CD14-positive monocyte (primary cell): ENCODE measurements at regions not wholly inside any gene's neighbourhood (a gene's known extent, or its start where the extent isn't known, plus 50 kb on each side); places are given as distances from the start of the nearest gene placed in this dataset.

Experiments
- DNase-seq, 3 donors: peaks; one replicate each; pipeline ENCODE4 v3.0.0-alpha.2; 2011 to 2022
- H2AFZ ChIP-seq: 2 replicates; pipeline ENCODE4 v1.6.0; 2012; ENCODE audit warnings: mild to moderate bottlenecking, low read depth, low read length, inconsistent platforms; ENCODE audit not compliant: insufficient read depth, poor library complexity, severe bottlenecking
- H3K27ac ChIP-seq, 2 donors: 1 replicate in 1 of 2; 2 replicates in 1 of 2; pipeline ENCODE4 v1.5.1; 2012 to 2013; ENCODE audit warnings: low read length in 2 of 2, control low read depth in 1 of 2, inconsistent platforms in 1 of 2, low read depth in 1 of 2, mild to moderate bottlenecking in 1 of 2
- H3K27me3 ChIP-seq, 2 donors: one replicate each; pipeline versions ENCODE4 v1.6.0 to v1.6.1; 2011 to 2013; ENCODE audit warnings: low read length in 2 of 2; ENCODE audit not compliant: control insufficient read depth in 2 of 2, insufficient read depth in 2 of 2
- H3K36me3 ChIP-seq, 2 donors: replicated peaks in 1 of 2; 1 replicate in 1 of 2; 2 replicates in 1 of 2; pipeline versions ENCODE4 v1.5.1 to v1.6.1; 2012 to 2013; ENCODE audit warnings: low read length in 2 of 2, control low read depth in 1 of 2, inconsistent platforms in 1 of 2, mild to moderate bottlenecking in 1 of 2; ENCODE audit not compliant: insufficient read depth in 2 of 2, control insufficient read depth in 1 of 2
- H3K4me1 ChIP-seq, 2 donors: 1 replicate in 1 of 2; 2 replicates in 1 of 2; pipeline versions ENCODE4 v1.5.1 to v1.6.1; 2012 to 2013; ENCODE audit warnings: low read length in 2 of 2, control low read depth in 1 of 2, inconsistent platforms in 1 of 2, mild to moderate bottlenecking in 1 of 2, moderate library complexity in 1 of 2; ENCODE audit not compliant: insufficient read depth in 2 of 2, control insufficient read depth in 1 of 2
- H3K4me2 ChIP-seq: replicated peaks from 2 replicates; pipeline ENCODE3; 2012; ENCODE audit warnings: low read length, moderate library complexity, mild to moderate bottlenecking; ENCODE audit not compliant: poor library complexity, severe bottlenecking; ENCODE audit errors: extremely low read depth
- H3K4me3 ChIP-seq, 3 experiments: fragments of 200-600 bp in 1 of 3; sonication (generic) in 1 of 3; replicated peaks in 1 of 3; 1 replicate in 2 of 3; 2 replicates in 1 of 3; pipeline ENCODE4 v1.5.1; 2011 to 2013; ENCODE audit warnings: low read length in 3 of 3, mild to moderate bottlenecking in 3 of 3, control low read depth in 2 of 3, low read depth in 2 of 3, inconsistent platforms in 1 of 3, moderate library complexity in 1 of 3
- H3K79me2 ChIP-seq: 2 replicates; pipeline ENCODE4 v1.6.0; 2012; ENCODE audit warnings: mild to moderate bottlenecking, control low read depth, inconsistent platforms, low read length, moderate library complexity; ENCODE audit not compliant: insufficient read depth
- H3K9ac ChIP-seq: 2 replicates; pipeline ENCODE4 v1.6.0; 2017; ENCODE audit warnings: low read length, mild to moderate bottlenecking; ENCODE audit not compliant: insufficient read depth, poor library complexity, severe bottlenecking
- H3K9me3 ChIP-seq, 2 donors: replicated peaks in 1 of 2; 1 replicate in 1 of 2; 2 replicates in 1 of 2; pipeline versions ENCODE4 v1.5.1 to v1.6.1; 2012 to 2013; ENCODE audit warnings: low read length in 2 of 2, control low read depth in 1 of 2; ENCODE audit not compliant: control insufficient read depth in 1 of 2, insufficient read depth in 1 of 2
- H4K20me1 ChIP-seq: 2 replicates; pipeline ENCODE4 v1.6.0; 2012; ENCODE audit warnings: mild to moderate bottlenecking, low read length, control low read depth, moderate library complexity; ENCODE audit not compliant: insufficient read depth
- H3K27ac Mint-ChIP-seq, 7 donors: one replicate each; pipeline ENCODE4 v1.8.0; 2020; ENCODE audit warnings: mild to moderate bottlenecking in 7 of 7, mixed read lengths in 7 of 7, moderate library complexity in 6 of 7, inconsistent platforms in 2 of 7
- H3K27me3 Mint-ChIP-seq, 3 donors: one replicate each; pipeline ENCODE4 v1.8.0; 2021 to 2022; ENCODE audit warnings: low read depth in 3 of 3, mild to moderate bottlenecking in 3 of 3, mixed read lengths in 3 of 3, moderate library complexity in 3 of 3, inconsistent platforms in 1 of 3
- H3K36me3 Mint-ChIP-seq, 2 donors: one replicate each; pipeline ENCODE4 v1.8.0; 2020; ENCODE audit warnings: mixed read lengths in 2 of 2, inconsistent platforms in 1 of 2, mild to moderate bottlenecking in 1 of 2
- H3K4me1 Mint-ChIP-seq: one replicate; pipeline ENCODE4 v1.8.0; 2020; ENCODE audit warnings: mild to moderate bottlenecking, mixed read lengths
- H3K4me3 Mint-ChIP-seq, 2 donors: one replicate each; pipeline ENCODE4 v1.8.0; 2020; ENCODE audit warnings: mild to moderate bottlenecking in 2 of 2, mixed read lengths in 2 of 2, moderate library complexity in 1 of 2
- H3K9me3 Mint-ChIP-seq, 7 donors: one replicate each; pipeline ENCODE4 v1.8.0; 2020 to 2022; ENCODE audit warnings: mixed read lengths in 7 of 7, mild to moderate bottlenecking in 6 of 7, moderate library complexity in 6 of 7, inconsistent platforms in 2 of 7
- CTCF ChIP-seq: fragments of 200-600 bp; IDR thresholded peaks from one replicate; pipeline ENCODE4 v1.8.0; 2022; ENCODE audit warnings: antibody characterized with exemption, mild to moderate bottlenecking
- WGBS: methylation state at CpG from one replicate; pipeline ENCODE4 v1.1.5; 2013; ENCODE audit warnings: missing lambda C conversion rate; ENCODE audit not compliant: insufficient coverage; 5-methylcytosine and 5-hydroxymethylcytosine counted together
- intact Hi-C, 2 donors: fragments of 100-400 bp; cut with micrococcal nuclease; formaldehyde crosslinking; loops; one replicate each; pipeline versions ENCODE4 v1.15.0 to v1.15.1; 2023

GRCh38 chr10:8576911-8577310, 522.4 kb downstream of the GATA3 start:
- no peaks in the 10 kb centered on the region for H3K36me3 Mint-ChIP-seq
- H3K79me2 ChIP-seq, result no peaks in the 10 kb centered on the region
- no peak for TF ChIP-seq CTCF
- H3K4me2 ChIP-seq, result no peak overlapping the region
- no peak overlapping the region for H3K27ac Mint-ChIP-seq
- intact Hi-C loops, result no loop called here
- no peaks in the 10 kb centered on the region for H3K4me1 Mint-ChIP-seq
- no peaks in the 10 kb centered on the region for H3K27me3 ChIP-seq
- no peak for DNase-seq
- H3K9ac ChIP-seq, result no peak overlapping the region
- H3K27ac ChIP-seq, result no peak overlapping the region
- H4K20me1 ChIP-seq, result no peaks in the 10 kb centered on the region
- no peaks in the 10 kb centered on the region for H3K36me3 ChIP-seq
- H3K4me3 Mint-ChIP-seq, result no peak overlapping the region
- no peaks in the 10 kb centered on the region for H3K4me1 ChIP-seq
- WGBS, result 75% methylated on average over 1 of the region's 3 CpGs
- no peak overlapping the region for H3K4me3 ChIP-seq
- peaks cover 0 to 10% of the 10 kb centered on the region in 2 donors for H3K9me3 ChIP-seq
- H2AFZ ChIP-seq, result no peak overlapping the region
- peaks cover 0 to 2% (median 0%) of the 10 kb centered on the region in 3 donors for H3K27me3 Mint-ChIP-seq
- H3K9me3 Mint-ChIP-seq, result peaks cover 0 to 13% (median 3%) of the 10 kb centered on the region in 7 donors

GRCh38 chr10:8577686-8578085, 523.2 kb downstream of the GATA3 start:
- no peak overlapping the region for H3K4me2 ChIP-seq
- Mint-ChIP-seq H3K9me3 (peaks cover 0 to 13% (median 3%) of the 10 kb centered on the region in 7 donors), H3K4me3 (no peak overlapping the region), H3K27ac (no peak overlapping the region), H3K27me3 (peaks cover 0 to 2% (median 0%) of the 10 kb centered on the region in 3 donors), H3K4me1 (no peaks in the 10 kb centered on the region), H3K36me3 (no peaks in the 10 kb centered on the region)
- no peak overlapping the region for H3K9ac ChIP-seq
- H3K79me2 ChIP-seq, result no peaks in the 10 kb centered on the region
- peaks cover 0 to 11% of the 10 kb centered on the region in 2 donors for H3K9me3 ChIP-seq
- no peaks in the 10 kb centered on the region for H3K4me1 ChIP-seq
- intact Hi-C loops, result no loop called here
- H3K36me3 ChIP-seq, result no peaks in the 10 kb centered on the region
- DNase-seq, result no peak
- no peak for TF ChIP-seq CTCF
- no peak overlapping the region for H3K4me3 ChIP-seq
- H3K27me3 ChIP-seq, result no peaks in the 10 kb centered on the region
- no peak overlapping the region for H3K27ac ChIP-seq
- no peak overlapping the region for H2AFZ ChIP-seq
- H4K20me1 ChIP-seq, result no peaks in the 10 kb centered on the region
- 92% methylated on average over 2 of the region's 7 CpGs for WGBS
